Activated T-helper 9 cell treated with anti-CD3 and anti-CD28 coated beads, Interleukin-2, amount 50 U/mL, for 16 hours (primary cell): ENCODE measurements at regions not wholly inside any gene's neighbourhood (a gene's known extent, or its start where the extent isn't known, plus 50 kb on each side); places are given as distances from the start of the nearest gene placed in this dataset.

Experiments
- DNase-seq: peaks from one replicate; pipeline ENCODE4 v3.0.0-alpha.2; 2020; ENCODE audit warnings: low read depth

DNA sequence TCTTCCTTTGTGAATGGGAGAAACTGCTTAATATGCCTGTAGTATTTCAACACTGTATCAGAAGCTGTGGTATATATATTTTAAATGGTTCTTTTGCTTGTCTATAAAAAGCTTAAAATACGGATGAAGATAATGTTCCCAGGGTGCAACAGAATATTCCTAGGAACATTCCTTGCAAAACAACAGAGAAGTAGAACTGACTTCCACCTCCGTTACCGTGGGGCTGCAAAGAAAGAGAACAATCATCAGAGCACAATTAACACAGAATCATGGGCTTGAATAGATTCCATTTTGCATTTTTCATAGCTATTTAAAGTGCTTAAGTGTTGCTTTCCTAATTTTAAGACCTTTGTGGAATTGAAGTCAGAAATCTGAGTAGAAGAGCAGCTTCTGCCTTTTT is 1227.7 kb downstream of the EFNB2 start:
- no peak for DNase-seq

DNA sequence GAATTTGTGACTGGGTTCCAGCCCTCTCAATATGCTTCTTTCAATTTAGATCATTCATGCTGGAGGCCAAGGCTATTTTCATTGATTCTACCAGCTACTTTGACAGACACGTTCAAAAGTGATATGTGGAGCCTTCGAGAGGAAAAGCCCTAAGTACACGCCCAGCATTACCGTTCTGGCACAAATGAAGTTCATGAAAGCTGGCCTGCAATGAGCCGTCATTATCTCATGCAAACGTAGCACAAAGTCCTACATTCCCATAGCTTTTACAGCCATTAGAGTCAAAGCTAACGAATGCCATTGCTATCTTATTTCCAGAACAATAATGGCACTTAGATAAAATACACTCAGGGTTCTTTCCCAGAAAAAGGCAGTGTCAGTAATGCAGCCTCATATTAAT is 1237.6 kb downstream of the EFNB2 start:
- DNase-seq: no peak

- DNase-seq: no peak
Observed at GRCh38 chr13:105291987-105292386, 1243.5 kb downstream of the EFNB2 start.

- DNase-seq: no peak
Observed at GRCh38 chr13:105290596-105290995, 1244.9 kb downstream of the EFNB2 start.

GRCh38 chr13:105285526-105285925 is 1249.9 kb downstream of the EFNB2 start:
- no peak for DNase-seq

DNA sequence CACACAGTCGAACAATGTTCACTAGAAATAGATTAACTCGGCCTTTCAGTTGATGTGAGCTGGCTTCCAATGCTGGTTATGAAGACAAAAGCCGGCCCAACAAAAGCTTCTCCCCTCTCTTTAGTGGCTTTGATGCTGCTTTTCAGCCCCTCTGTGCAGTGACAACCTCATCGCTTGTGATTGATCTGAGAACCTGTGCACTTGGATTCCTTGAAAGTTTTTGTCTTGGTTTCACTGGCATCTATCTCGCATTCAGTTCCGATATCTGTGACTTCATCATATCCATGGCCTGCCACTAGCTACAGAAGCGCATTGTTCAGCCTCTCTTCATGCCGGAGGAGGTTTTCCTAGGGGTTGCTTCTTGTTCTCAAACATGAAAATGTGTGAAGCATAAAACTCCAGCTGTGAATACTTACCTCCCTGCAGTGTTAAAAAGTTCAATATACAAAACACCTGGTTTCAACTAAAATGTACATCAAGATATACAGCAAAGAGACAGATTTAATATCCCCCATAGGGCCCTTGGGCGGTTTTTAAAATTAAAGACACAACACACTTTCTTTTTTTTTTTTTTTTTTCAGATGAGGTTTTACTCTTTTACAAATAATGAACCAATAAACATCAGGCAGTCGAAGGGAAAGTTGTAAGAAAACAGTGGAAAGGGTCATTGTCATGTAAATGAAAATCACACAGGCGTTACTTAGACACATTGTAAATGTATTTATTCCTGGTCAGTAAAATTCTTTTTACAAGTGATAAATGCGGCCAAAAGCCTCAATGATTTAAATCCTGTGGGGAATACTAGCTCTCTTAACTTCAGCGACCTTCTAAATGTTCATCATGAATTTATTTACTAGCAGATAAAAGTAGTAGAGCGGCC is 1252.8 kb downstream of the EFNB2 start:
- no peak for DNase-seq

- no peak for DNase-seq
Observed at GRCh38 chr13:105278943-105279381, 1256.5 kb downstream of the EFNB2 start.

- DNase-seq: no peak
Observed at GRCh38 chr13:105276571-105276970, 1258.9 kb downstream of the EFNB2 start.

GRCh38 chr13:105273665-105274222 is 1261.7 kb downstream of the EFNB2 start:
- DNase-seq: no peak

DNA sequence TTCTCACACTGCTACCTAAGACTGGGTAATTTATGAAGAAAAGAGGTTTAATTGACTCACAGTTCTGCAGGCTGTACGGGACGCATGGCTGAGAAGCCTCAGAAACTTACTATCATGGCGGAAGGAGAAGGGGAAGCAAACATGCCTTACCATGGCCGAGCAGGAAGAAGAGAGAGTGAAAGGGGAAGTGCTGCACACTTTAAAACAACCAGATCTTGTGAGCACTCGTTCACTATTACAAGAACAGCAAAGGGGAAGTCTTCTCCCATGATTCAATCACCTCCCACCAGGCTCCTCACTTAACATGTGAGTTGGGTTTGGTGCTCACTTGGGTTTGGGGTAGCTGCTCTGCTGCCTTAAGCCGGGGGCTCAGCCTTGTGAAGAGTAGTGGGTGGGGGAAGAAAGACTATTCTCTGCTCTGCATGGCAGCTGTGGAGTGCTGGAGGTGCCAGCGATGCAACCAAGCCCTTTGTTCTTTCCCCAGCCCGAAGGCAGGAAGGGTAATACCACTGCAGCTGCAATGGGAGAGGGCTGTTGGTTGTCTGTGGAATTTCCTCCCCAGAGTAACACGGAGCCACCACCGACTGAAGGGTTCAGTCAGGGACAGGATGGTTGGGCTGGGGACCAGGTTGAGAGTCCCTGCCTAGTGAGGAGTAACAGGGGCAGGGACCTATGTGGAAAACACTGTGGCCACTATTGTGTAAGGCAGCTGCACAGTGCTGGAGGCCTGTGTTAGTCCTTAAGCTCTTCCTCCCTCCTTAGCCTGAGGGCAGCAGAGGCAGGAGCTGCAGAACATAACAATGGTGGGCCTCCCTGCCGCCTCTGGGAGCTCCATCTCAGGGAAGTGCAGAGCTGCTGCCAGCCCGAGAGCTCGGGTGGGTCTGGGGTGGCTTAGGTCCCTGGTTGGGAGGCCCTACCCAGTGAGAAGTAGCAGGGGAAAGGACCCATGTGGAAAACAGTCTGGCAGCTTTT is 1262.5 kb downstream of the EFNB2 start:
- DNase-seq: no peak

- DNase-seq: no peak
Observed at GRCh38 chr13:105266615-105267014, 1268.8 kb downstream of the EFNB2 start.

- no peak for DNase-seq
Observed at GRCh38 chr13:105262579-105262978, 1272.9 kb downstream of the EFNB2 start.

GRCh38 chr13:105259426-105259825 is 1276.0 kb downstream of the EFNB2 start:
- no peak for DNase-seq

- DNase-seq: no peak
Observed at GRCh38 chr13:105255472-105255871, 1280.0 kb downstream of the EFNB2 start.

- DNase-seq: no peak
Observed at GRCh38 chr13:105251293-105251692, 1284.2 kb downstream of the EFNB2 start.

GRCh38 chr13:105247830-105248229 is 1287.6 kb downstream of the EFNB2 start:
- no peak for DNase-seq

DNA sequence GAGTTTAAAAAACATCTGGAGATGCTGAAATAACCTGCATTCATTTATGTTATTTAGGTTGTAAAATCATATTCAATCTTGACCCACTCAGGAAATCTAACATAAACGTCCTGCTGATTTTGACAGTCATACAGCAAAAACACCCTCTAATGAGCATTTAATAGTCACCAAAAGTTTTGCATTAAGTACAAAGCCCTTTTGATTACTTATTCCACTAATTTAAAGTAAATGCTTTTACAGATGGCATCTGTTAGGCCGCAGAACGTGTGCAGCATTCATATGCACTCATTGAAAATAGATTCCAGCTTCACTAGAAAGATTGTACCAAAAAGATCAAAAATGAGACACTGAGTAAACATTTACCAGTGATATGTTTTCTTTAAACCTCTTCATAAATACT is 1295.1 kb downstream of the EFNB2 start:
- DNase-seq: no peak

DNA sequence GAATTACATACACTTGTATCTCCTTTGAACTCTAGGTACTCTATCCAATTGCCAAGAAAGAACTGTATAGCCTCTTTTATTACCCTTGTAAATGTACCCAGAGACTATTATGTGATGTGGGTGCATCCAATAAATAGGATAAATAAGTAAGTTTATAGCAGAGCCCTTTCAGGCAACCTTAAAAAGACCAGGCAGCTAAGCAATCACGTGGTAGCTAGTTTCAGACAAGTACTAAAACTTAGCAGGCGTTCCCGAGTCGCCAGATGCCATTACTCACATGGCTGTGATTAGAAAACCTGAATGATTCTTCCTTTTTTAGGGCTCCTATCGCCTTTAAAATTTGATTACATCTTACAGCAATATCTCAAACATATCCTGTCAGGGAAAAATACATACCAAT is 1303.0 kb downstream of the EFNB2 start:
- no peak for DNase-seq

- no peak for DNase-seq
Observed at GRCh38 chr13:105232006-105232405, 1303.5 kb downstream of the EFNB2 start.

GRCh38 chr13:105231579-105231978 is 1303.9 kb downstream of the EFNB2 start:
- no peak for DNase-seq

GRCh38 chr13:105220881-105221280 is 1314.6 kb downstream of the EFNB2 start:
- no peak for DNase-seq

DNA sequence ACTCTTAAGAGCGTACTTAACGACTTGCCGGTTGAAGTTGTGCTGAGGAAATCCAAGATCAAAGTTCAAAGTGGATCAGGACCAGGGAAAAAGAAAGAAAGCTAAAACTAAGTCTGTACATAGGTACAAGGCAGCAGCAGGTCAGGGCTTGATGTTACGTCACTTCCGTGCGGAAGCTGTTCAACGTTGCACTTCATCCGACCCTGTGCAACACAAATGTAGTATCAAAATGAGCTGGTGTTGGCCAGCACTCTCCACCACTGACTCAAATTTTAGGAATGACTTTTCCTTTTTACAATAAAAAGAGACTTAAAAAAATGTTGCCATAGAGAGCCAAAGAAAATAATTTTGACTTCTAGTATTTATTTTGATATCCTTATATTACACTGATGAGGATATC is 1315.4 kb downstream of the EFNB2 start:
- no peak for DNase-seq

- DNase-seq: no peak
Observed at GRCh38 chr13:105219651-105220050, 1315.8 kb downstream of the EFNB2 start.
